Thyroid gland (tissue), 4 donors: ENCODE measurements at regions not wholly inside any gene's neighbourhood (a gene's known extent, or its start where the extent isn't known, plus 50 kb on each side); places are given as distances from the start of the nearest gene placed in this dataset.

Source experiments
- DNase-seq, 2 donors: peaks; one replicate each; pipeline ENCODE4 v3.0.0-alpha.2; 2019
- H3K27ac ChIP-seq, 3 donors: fragments of 200-600 bp; sonication (generic); 1 replicate in 2 of 3; 2 replicates in 1 of 3; pipeline ENCODE4 v1.5.1; 2016 to 2019; ENCODE audit warnings: mild to moderate bottlenecking in 1 of 3, moderate library complexity in 1 of 3
- H3K27me3 ChIP-seq: fragments of 200-600 bp; sonication (generic); one replicate; pipeline ENCODE4 v1.5.1; 2019
- H3K36me3 ChIP-seq, 2 donors: fragments of 200-600 bp; sonication (generic); one replicate each; pipeline ENCODE4 v1.5.1; 2016 to 2019
- H3K4me1 ChIP-seq, 2 donors: fragments of 200-600 bp; sonication (generic); one replicate each; pipeline ENCODE4 v1.5.1; 2017 to 2019
- H3K4me3 ChIP-seq, 3 donors: fragments of 200-600 bp; sonication (generic); replicated peaks in 1 of 3; 1 replicate in 2 of 3; 2 replicates in 1 of 3; pipeline ENCODE4 v1.5.1; 2016; ENCODE audit warnings: mild to moderate bottlenecking in 1 of 3
- H3K9me3 ChIP-seq: fragments of 200-600 bp; sonication (generic); one replicate; pipeline ENCODE4 v1.5.1; 2017
- POLR2A ChIP-seq, 2 donors: fragments of 450-650 bp; IDR thresholded peaks; one replicate each; pipeline ENCODE4 v1.6.1; 2017; ENCODE audit warnings: antibody characterized with exemption in 2 of 2, mild to moderate bottlenecking in 2 of 2, moderate library complexity in 1 of 2
- WGBS, 2 donors: methylation state at CpG; one replicate each; pipeline ENCODE4 v1.1.5; 2017; 5-methylcytosine and 5-hydroxymethylcytosine counted together
- intact Hi-C: fragments of 100-400 bp; cut with DNase I; formaldehyde crosslinking; loops from one replicate; pipeline ENCODE4 v1.15.1; 2023
- TF ChIP-seq, protein P1 (sequence below), 6 experiments: fragments of 200-600 bp in 3 of 6; fragments of 450-650 bp in 3 of 6; sonication (generic) in 3 of 6; IDR thresholded peaks; one replicate each; pipeline ENCODE4 v1.5.1; 2016 to 2019; ENCODE audit warnings: antibody characterized with exemption in 6 of 6, mild to moderate bottlenecking in 2 of 6, inconsistent platforms in 1 of 6, moderate library complexity in 1 of 6

DNA sequence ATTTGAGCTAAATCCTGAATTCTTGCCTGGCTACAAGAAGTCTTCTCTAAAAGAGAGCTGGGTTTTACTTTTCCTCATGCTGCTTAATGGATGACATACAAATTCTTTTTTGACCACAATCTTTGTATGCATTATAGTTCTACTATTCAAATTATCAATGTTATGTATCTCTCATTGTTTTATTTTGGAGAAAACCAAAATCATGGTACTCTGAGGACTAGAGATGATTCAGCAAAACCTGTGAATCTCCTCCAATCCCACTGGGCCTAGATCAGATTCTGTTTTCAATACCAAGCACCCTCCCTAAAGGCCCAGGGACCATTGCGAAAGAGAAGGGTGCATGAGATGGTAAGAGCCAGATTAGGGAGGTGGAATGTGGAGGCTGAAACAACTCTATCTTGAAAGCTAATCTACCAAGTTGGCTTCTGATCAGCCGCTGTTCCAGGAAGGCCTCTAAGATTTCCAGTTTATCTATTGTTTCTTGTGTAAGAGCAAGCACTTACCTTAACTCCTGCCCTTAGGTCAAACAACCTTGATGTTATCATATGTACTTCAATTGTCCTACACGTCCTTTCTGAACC lies 547.2 kb downstream of the PLPP3 start:
- DNase-seq = no peak
- Histone ChIP-seq H3K27me3 (no peaks in the 10 kb centered on the region), H3K36me3 (no peaks in the 10 kb centered on the region), H3K4me1 (peaks cover 44 to 45% of the 10 kb centered on the region in 2 donors), H3K27ac (no peak overlapping the region), H3K4me3 (no peak overlapping the region), H3K9me3 (no peaks in the 10 kb centered on the region)
- intact Hi-C loops = no loop called here
- no peak for TF ChIP-seq POLR2A (IDR thresholded peaks at IDR 0.05)
- TF ChIP-seq, protein P1, sequence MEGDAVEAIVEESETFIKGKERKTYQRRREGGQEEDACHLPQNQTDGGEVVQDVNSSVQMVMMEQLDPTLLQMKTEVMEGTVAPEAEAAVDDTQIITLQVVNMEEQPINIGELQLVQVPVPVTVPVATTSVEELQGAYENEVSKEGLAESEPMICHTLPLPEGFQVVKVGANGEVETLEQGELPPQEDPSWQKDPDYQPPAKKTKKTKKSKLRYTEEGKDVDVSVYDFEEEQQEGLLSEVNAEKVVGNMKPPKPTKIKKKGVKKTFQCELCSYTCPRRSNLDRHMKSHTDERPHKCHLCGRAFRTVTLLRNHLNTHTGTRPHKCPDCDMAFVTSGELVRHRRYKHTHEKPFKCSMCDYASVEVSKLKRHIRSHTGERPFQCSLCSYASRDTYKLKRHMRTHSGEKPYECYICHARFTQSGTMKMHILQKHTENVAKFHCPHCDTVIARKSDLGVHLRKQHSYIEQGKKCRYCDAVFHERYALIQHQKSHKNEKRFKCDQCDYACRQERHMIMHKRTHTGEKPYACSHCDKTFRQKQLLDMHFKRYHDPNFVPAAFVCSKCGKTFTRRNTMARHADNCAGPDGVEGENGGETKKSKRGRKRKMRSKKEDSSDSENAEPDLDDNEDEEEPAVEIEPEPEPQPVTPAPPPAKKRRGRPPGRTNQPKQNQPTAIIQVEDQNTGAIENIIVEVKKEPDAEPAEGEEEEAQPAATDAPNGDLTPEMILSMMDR (IDR thresholded peaks at IDR 0.05) = no peak
- 91 to 94% methylated on average over 3 of the region's 3 CpGs for WGBS, 2 donors

DNA sequence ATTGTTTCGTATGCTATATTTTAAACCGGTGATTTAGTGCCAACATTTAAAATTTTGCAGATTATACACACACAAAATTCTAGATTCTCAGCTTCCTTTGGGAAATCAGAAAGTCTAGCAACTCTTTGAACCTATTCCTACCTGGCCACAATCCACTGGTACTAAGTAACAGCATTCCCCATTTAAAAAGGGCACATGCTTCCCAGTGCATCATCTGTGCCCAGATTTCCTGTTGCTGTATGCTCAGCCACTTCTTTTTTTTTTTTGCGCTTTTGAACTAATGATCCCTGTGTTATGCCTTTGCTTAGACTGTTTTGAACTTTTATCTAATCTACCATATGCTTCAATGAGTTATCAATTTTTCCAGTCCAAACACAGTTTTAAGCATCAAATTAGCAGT lies 548.4 kb downstream of the PLPP3 start:
- WGBS, 2 donors = 95 to 98% methylated on average over 3 of the region's 3 CpGs
- intact Hi-C loops = no loop called here
- peaks cover 34% of the 10 kb centered on the region in 2 donors for H3K4me1 ChIP-seq
- no peak overlapping the region for H3K27ac ChIP-seq
- no peaks in the 10 kb centered on the region for H3K36me3 ChIP-seq
- no peak for DNase-seq
- no peak overlapping the region for H3K4me3 ChIP-seq
- TF ChIP-seq, protein P1 (IDR thresholded peaks at IDR 0.05) = no peak
- TF ChIP-seq POLR2A (IDR thresholded peaks at IDR 0.05) = no peak
- H3K9me3 ChIP-seq = no peaks in the 10 kb centered on the region
- H3K27me3 ChIP-seq = no peaks in the 10 kb centered on the region

DNA sequence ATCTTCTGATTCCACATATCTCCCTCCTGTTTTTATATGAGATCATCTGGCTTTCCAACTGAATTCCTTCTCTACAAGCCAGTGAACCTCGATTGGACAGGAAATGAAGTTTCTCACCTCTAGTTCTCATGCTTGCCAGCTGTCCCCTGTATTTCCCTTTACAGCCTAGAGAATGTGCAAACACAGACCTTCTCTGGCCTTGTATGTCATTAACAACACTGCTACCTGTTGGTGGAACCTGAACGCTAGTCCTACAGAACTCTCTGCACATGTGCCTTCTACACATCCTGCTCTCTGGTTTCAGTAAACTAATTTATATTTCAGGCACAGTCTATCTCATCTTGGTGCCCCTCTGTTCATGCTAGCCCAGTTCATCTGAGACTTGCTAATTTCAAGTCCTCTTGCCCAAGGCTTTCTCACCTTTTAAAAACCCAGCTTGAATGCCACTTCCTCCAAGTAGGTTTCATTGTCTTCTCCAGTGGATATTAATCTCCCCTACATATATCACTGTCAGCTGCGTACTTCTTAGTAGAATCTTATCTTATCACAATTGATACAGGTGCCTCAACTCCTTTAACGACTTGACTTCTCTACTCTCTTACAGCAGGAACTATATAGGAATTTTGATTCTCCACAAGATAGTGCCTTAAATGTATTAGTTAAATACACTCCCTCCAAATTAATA lies 549.9 kb downstream of the PLPP3 start:
- no peak for DNase-seq
- H3K27me3 ChIP-seq = no peaks in the 10 kb centered on the region
- intact Hi-C loops = no loop called here
- no peak overlapping the region for H3K27ac ChIP-seq
- H3K4me3 ChIP-seq = no peak overlapping the region
- WGBS, 2 donors = 66 to 68% methylated on average over 4 of the region's 4 CpGs
- H3K4me1 ChIP-seq = peaks cover 19 to 20% of the 10 kb centered on the region in 2 donors
- H3K36me3 ChIP-seq = no peaks in the 10 kb centered on the region
- TF ChIP-seq, protein P1 (IDR thresholded peaks at IDR 0.05) = no peak
- no peaks in the 10 kb centered on the region for H3K9me3 ChIP-seq

DNA sequence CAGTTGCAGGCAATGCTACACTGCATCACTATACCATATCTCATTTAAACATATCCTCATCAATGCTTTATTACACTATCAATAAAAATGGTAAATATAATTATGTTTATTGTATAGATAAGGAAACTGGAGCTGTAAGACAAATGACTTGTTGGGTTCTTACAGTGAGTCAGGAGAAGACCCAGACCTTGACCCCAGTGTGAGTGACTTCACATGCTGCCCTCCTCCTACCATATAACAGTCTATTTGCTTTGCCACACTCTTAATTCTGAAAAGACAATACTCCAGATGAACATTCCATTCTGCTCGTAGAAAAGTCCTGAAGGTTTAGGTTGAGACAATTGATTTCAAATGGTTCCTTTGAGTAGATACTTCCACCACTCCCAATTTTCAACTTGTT lies 550.5 kb downstream of the PLPP3 start:
- WGBS, 2 donors = 97 to 100% methylated on average over 1 of the region's 1 CpG
- no peak for TF ChIP-seq POLR2A (IDR thresholded peaks at IDR 0.05)
- TF ChIP-seq, protein P1 (IDR thresholded peaks at IDR 0.05) = no peak
- H3K4me1 ChIP-seq = peaks cover 13 to 15% of the 10 kb centered on the region in 2 donors
- no peak overlapping the region for H3K4me3 ChIP-seq
- H3K36me3 ChIP-seq = no peaks in the 10 kb centered on the region
- H3K27ac ChIP-seq = no peak overlapping the region
- H3K27me3 ChIP-seq = no peaks in the 10 kb centered on the region
- intact Hi-C loops = no loop called here
- H3K9me3 ChIP-seq = no peaks in the 10 kb centered on the region
- no peak for DNase-seq

DNA sequence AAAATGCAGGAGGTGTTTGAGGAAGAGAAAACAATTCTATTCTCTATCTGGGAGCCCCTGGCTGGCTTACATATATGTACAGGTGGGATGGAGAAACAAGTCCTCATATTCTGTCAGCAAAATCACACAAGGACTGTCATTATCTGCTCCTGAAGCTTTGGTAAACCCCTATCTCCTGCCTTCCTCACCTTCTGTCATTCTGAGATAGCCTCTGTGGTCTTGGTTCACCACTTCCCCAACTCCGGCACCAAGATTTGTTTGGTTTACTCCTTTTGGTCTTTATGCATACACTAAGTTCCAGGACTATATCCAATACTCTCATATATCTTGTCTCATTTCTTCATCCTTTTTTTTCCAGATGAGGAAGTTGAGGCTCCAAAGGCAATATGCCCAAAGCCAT lies 551.1 kb downstream of the PLPP3 start:
- H3K9me3 ChIP-seq = no peaks in the 10 kb centered on the region
- TF ChIP-seq, protein P1 (IDR thresholded peaks at IDR 0.05) = no peak
- TF ChIP-seq POLR2A (IDR thresholded peaks at IDR 0.05) = no peak
- 89 to 95% methylated on average over 1 of the region's 1 CpG for WGBS, 2 donors
- intact Hi-C loops = no loop called here
- H3K4me1 ChIP-seq = peaks cover 7 to 8% of the 10 kb centered on the region in 2 donors
- no peaks in the 10 kb centered on the region for H3K27me3 ChIP-seq
- H3K4me3 ChIP-seq = no peak overlapping the region
- H3K36me3 ChIP-seq = no peaks in the 10 kb centered on the region
- no peak for DNase-seq
- H3K27ac ChIP-seq = no peak overlapping the region
